Ovary (tissue), 3 donors: ENCODE measurements at regions not wholly inside any gene's neighbourhood (a gene's known extent, or its start where the extent isn't known, plus 50 kb on each side); places are given as distances from the start of the nearest gene placed in this dataset.

Experiments
- CTCF ChIP-seq, 3 donors: fragments of 450-650 bp in 2 of 3; fragments of 200-600 bp in 1 of 3; IDR thresholded peaks; one replicate each; pipeline versions ENCODE4 v1.5.1 to v1.8.0; 2016 to 2022; ENCODE audit warnings: antibody characterized with exemption in 3 of 3, mild to moderate bottlenecking in 1 of 3
- POLR2A ChIP-seq: fragments of 450-650 bp; IDR thresholded peaks from one replicate; pipeline ENCODE4 v1.6.1; 2017; ENCODE audit warnings: antibody characterized with exemption, mild to moderate bottlenecking, moderate library complexity
- donor health status: DM: no; HTN: no; CAD: no.

- TF ChIP-seq POLR2A, result no peak
- no peak for TF ChIP-seq CTCF (IDR thresholded peaks at IDR 0.05)
Measured at GRCh38 chr13:82187227-82187626, 1695.0 kb downstream of the SLITRK1 start.
